ENCODE measurements at regions not wholly inside any gene's neighbourhood (a gene's known extent, or its start where the extent isn't known, plus 50 kb on each side); places are given as distances from the start of the nearest gene placed in this dataset.

DNA sequence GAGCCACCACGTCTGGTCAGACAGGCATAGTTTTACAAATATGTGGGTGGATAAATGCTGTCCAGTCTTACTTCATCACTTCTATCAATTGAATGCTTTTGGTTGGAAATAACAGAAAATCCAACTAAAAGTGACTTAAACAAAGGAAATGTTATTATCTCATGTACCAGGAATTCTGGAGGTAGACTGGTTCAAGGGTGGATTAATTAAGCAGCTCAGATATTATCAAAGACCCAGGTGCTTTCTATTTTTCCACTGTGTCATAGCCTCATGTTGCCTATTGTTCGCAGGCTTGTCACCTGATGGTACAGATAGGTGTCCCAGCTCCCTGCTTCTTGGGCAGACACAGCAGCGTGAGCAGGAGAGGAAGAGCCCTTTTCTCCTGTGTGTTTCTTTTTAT, 156.1 kb upstream of the CTBP2 start:
- TF ChIP-seq, protein P1, sequence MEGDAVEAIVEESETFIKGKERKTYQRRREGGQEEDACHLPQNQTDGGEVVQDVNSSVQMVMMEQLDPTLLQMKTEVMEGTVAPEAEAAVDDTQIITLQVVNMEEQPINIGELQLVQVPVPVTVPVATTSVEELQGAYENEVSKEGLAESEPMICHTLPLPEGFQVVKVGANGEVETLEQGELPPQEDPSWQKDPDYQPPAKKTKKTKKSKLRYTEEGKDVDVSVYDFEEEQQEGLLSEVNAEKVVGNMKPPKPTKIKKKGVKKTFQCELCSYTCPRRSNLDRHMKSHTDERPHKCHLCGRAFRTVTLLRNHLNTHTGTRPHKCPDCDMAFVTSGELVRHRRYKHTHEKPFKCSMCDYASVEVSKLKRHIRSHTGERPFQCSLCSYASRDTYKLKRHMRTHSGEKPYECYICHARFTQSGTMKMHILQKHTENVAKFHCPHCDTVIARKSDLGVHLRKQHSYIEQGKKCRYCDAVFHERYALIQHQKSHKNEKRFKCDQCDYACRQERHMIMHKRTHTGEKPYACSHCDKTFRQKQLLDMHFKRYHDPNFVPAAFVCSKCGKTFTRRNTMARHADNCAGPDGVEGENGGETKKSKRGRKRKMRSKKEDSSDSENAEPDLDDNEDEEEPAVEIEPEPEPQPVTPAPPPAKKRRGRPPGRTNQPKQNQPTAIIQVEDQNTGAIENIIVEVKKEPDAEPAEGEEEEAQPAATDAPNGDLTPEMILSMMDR (conservative IDR thresholded peaks at IDR 0.05; ENCODE audit: low read length) = no peak
- no peak for TF ChIP-seq EZH2phosphoT487 (IDR thresholded peaks at IDR 0.05; ENCODE audit: borderline replicate concordance, low read depth, low read length)

All from OCI-LY7 (cell line).